KBM-7 (cell line): ENCODE measurements at regions not wholly inside any gene's neighbourhood (a gene's known extent, or its start where the extent isn't known, plus 50 kb on each side); places are given as distances from the start of the nearest gene placed in this dataset.

Experiments used
- DNase-seq: peaks from one replicate; pipeline ENCODE4 v3.0.0-alpha.2; 2015
- in situ Hi-C: fragments of 300-500 bp; cut with MboI; formaldehyde crosslinking; loops from 2 replicates; pipeline ENCODE4 v1.14.3; 2020; ENCODE audit warnings: low sequenced_read_pairs, low pct_unique_long_range_greater_than_20kb, mixed read lengths

DNA sequence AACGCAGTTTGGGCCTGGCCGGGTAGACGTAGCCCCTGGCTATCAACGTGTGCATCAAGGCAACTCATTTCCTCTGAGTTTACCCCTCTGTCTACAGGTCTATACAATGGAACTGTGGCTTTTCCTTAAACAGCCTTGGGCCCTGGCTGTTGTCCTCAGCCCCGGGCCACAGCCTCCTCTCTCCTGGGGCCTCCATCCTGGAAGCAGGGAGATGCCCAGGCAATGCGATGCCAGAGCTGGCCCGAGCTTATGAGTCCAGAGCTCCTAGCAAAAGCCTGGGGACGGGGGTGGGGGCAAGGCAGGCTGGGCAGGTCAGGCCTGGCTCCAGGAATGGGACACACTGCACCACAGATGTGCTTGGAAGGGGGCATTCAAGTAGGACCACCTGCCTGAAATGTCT is 89.6 kb upstream of the SMNDC1 start:
- in situ Hi-C loops = no loop called here
- no peak for DNase-seq

DNA sequence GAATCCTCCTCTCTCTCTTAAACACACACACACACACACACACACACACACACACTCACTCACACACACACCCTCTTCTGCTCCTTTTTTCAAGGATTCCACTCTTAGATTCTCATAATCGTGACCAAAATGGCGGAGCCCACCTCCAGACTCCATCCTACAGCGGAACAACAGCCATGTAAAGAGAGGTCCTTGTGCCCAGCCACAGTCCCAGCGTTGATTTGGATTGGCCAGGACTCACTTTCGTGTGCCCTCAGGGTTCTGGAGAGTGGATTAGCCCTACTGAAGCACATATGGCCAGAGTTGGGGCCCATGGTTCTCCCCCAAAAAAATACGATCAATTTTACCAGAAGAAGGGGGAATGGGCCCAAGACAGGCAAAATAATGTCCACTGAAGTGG is 90.2 kb upstream of the SMNDC1 start:
- in situ Hi-C loops = no loop called here
- DNase-seq = no peak

DNA sequence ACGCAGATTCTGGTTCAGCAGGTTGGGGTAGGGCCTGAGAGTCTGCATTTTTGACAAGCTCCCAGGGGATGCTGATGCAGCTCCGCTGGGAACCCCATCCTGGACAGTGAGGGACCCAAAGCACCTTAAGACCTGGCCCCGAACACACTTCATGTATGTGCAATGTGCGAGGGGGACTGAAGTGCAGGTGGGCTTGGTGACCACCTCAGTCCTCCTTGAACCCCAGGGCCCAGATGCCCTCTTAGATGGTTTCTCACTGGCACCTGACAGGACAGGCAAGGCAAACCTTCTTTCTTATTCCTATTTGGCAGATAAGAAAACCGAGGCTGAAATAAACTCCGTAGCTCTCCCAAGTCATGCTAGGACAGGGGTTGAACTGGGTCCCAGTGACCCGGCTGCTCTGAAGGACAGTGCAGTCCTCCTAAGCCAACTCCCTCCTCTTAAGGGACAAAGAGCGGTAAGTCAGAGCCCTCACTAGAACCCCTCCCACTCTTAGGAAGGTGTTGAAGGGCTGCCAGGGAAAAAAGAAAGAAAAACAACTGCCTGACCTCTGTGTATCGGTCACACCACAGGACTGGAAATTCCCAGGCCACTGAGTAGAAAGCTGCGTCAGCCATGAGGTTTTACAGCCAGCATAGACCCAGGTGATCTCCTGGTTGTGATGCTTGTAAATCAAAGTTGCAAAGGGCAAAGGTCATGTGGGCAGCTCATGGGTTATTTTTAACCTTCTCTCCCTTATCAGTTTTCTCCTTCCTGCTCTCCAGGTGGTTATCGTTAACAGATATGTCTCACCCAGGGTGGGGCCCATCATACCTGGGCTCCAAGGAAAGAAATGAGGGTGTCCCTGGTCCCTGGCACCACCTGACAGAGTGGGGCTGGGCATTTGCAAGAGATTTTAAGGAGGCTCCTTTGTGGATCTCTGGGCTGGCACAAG is 90.9 kb upstream of the SMNDC1 start:
- no peak for DNase-seq
- in situ Hi-C loops = no loop called here

DNA sequence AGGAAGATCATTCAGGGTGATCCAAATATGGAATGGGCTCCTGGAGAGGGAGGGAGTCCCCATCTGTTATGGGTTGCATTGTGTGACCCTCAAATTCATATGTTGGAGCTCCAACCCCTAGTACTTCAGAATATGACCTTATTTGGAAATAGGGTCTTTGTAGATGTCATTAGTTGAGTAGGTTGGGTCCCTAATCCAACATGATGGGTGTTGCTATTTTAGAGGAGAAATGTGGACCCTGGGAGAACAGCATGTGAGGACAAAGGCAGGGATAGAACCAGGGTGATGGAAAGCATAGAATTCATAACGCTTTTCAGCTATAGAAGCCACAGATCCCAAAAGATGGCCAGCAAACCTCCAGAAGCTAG is 91.5 kb upstream of the SMNDC1 start:
- no peak for DNase-seq
- in situ Hi-C loops = no loop called here

DNA sequence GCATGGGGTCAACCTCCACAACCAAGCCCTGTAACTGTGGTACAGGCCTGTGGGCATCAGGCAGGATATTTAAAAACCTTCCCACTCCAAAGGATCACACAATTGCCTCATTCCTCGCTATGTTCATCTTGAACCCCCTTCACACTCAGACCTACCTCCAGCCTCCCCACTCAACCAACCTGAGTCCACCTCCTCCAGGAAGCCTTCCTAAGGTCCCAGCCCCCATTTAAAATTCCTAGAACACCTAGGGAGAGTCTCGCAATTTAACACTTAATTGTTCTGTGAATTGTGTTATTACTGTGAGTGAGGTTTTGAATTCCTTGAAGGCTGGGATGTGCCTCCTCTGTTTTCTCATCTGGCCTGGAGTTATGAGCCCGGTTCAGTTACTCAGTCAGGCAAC is 93.1 kb upstream of the SMNDC1 start:
- in situ Hi-C loops = no loop called here
- DNase-seq = no peak

DNA sequence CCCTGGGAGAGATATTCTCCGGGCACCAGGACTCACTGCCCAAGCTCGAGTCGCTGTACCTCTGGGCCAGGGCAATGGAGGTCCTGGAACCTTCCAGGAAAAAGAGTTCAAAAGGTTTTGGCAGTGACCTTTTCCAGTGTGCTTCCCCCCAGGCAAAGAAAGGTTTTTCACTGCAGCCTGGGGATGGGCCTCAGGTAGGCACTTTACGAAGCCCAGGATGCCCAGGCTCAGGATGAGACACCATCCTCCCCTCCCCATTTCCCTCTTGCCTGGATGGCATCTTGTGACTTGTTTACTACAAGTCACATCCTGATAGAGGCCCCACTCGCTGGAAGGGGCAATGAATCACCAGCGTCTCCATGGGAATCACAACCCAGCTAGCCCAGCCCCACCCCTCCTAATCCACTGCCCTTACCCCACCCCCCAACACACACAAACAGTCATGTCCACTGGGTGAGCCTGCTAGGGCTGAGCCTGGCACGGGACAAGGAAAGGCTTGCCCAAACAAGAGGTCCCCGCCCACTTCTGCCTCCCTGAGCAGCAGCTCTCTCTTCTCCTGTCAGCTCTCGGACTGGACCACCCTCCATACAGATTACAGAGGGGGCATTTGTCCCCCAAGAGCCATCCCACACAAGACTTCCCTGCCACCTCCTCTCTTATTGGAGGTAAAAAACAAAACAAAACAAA is 93.8 kb upstream of the SMNDC1 start:
- in situ Hi-C loops = no loop called here
- no peak for DNase-seq

DNA sequence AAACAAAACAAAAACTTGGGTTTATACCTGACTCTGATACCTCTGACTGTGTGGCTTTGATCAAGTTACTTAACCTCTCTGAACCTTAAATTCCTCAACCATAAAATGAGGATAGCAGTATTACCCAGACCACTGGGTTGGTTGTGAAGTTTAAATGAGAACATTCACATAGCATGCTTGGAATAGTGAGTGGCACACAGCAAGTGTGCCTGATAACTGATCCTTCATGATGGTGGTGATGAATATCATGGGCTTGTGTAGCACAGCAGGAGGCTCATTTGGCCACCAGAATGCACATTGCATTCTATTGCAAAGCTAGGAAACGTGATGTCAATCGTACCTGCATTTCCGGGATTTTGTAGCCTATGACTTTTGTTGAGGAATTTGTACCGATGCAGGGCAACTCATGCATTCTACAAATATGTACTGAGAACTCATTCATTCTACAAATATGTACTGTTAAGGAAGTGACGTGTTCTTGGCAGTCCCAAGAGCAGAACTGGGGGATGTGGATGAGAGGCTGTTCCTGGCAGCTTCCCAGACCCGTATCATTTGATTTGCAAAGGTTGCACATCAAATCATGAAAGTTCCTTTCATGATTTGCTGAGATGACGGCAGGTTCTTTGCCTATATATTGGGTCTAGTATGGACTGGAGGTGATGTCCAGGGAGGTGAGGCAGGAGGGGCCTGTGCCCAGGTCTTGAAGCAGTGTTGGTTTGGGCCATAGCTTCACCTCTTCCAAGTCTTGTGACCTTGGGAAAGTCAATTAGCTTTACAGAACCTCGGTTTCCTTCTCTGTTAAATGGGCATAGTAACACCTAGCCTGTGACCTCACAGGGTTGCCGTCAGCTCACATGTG is 94.6 kb upstream of the SMNDC1 start:
- in situ Hi-C loops = no loop called here
- no peak for DNase-seq

DNA sequence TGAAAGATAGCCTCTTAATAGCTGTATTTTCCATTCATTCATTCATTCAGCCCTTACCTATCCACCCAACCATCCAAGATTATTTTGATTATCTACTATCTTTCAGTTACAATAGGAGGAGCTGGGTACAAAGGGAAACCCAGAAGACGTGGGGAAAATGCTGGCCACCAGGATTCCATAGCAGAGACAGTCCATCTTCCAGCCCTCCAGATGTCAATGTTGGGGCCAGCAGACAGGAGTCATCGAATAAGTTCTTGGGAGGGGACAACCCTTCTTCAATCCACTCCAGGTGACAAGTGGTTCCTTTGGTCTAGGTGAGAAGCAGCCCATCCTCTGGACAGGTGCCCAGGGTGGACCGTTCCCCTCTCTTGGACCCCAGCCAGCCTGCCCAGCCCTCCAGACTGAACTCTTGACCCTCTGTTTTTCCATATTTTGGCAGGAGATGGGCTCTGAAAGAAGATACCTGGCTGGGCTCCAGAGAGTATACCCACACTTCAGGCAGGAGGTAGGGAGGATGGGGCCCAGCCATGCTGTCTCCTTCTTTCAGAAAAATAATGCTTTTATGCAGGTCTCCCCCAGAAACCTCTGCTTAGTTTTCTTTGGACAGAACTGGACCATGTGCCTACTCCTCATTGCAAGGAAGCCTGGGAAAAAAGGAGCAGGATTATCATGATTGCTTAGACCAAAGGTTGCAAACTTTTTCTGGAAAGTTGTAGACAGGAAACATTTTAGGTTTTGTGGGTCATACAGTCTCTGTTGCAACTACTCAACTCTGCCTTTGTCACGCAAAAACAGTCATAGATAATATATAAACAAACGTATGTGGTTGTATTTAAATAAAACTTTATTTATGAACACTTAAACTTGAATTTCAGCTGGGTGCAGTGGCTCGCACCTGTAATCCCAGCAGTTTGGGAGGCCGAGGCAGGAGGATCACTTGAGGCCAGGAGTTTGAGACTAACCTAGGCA is 95.5 kb upstream of the SMNDC1 start:
- no peak for DNase-seq
- in situ Hi-C loops = no loop called here

DNA sequence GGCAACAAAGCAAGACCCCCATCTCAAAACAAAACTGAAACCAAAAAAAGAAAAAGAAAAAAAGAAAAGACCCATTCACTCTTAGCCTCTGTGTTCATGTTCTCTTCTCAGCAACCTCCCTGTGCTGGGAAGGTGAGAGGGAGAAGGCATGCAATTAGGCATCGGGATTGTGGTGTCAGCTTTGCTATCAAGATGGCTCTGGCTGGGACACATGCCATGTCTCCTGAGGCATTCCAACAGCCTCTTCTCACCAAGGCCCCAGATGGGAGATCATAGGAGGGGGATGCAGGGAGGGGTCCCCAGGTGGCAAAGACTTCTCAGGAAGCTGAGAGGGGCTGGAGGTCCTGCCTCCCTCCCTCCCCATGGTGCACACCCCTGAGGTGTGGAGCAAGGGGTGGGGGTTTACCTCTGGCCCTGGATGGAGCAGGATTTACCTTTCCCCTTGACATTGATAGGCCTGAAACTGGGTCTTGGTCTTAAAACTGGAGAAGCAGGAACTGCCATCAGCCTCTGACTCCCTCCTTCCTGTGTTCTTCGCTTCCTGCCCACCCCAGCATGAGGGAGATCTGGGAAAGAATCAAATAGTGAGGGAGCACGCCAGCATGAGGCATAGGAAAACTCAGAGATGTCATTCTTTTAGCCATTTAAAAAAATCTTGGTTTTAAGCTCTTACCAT is 96.2 kb upstream of the DUSP5 start:
- in situ Hi-C loops = no loop called here
- no peak for DNase-seq

DNA sequence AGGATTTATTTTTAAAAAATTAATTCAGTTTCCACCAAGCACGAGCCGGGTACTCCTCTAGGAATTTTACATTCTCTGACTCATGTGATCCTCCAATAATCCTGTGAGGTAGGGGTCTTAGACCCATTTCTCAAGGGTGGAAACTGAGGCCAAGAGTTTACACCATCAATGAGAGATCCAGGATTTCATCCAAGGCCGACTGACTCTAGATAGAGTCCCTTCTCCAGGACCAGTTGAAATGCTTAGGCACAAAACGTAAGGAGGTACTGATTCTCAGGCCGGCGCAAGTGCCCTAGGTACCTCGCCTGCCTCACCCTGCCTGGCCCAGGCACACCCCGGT is 95.7 kb upstream of the DUSP5 start:
- DNase-seq = no peak
- in situ Hi-C loops = no loop called here

DNA sequence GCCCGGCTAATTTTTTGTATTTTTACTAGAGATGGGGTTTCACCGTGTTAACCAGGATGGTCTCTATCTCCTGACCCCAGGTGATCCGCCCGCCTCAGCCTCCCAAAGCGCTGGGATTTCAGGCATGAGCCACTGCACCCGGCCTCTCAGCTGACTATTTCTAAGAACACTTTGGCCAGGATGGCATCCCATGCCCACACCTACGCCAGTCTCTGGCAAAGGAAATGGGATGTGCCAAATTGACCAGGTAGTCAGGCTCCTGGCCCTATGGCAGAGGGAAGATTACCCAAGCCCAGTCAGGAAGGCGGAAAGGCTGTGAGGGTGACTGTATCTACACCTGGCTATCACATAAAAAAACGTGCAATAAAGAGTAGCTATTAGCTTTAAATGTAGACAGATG is 94.1 kb upstream of the DUSP5 start:
- no peak for DNase-seq
- in situ Hi-C loops = no loop called here

DNA sequence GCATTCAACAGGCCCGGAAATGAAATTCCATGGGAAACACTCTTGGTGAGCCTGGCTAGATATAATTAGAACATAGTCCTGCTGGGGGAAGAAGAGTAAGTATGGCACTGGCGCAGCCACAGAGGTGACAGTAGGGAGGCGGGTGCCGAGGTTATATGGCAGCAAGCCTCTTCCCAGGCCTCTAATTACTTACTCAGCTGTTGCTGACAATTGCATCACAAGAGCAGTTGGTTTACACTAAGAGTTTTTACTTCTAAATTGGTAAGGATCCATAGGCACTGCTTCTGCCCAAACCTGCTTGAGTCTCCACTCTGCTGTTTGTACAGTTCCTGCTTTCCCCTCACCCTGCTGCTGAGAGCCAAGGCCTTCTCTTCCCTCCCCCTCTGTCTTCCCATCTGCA is 93.3 kb upstream of the DUSP5 start:
- in situ Hi-C loops = no loop called here
- no peak for DNase-seq

DNA sequence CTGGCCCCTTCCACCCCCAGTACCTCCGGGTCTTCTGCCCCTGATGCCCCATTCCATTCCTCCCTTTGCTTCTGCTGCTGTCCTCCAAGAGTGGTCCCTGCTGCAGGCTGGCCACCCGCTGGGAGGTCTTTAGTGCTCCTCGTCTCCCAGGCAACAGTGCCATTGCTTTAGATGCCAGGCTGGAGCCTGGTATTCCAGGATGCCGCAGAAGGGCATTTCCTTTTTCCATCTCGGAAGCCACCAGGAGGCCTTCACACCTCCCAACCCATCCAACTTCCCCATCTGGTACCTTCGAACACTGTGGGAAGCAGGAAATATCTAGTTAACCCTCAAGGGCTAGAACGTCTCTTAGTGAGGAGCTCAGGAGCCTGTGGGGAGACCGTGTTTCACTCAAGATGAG is 92.9 kb upstream of the DUSP5 start:
- in situ Hi-C loops = no loop called here
- no peak for DNase-seq

DNA sequence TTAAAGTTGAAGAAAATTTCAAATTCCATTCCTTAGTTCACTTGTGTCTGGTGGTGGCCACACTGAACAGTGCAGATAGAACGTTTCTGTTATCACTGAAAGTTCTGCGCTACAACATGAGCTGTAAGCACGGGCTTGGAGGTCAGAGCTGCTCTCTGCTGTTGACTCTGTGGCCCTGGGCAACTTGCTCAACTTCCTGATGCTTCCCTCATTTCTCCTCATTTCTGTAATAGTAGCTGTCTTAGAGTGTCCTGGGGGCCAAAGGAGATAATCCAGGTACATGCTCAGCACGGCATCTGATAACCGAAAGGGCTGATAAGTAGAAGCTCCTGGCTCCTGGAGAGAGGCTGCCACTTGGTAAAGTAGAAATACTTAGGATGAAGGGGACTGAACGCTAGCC is 92.3 kb upstream of the DUSP5 start:
- no peak for DNase-seq
- in situ Hi-C loops = no loop called here

DNA sequence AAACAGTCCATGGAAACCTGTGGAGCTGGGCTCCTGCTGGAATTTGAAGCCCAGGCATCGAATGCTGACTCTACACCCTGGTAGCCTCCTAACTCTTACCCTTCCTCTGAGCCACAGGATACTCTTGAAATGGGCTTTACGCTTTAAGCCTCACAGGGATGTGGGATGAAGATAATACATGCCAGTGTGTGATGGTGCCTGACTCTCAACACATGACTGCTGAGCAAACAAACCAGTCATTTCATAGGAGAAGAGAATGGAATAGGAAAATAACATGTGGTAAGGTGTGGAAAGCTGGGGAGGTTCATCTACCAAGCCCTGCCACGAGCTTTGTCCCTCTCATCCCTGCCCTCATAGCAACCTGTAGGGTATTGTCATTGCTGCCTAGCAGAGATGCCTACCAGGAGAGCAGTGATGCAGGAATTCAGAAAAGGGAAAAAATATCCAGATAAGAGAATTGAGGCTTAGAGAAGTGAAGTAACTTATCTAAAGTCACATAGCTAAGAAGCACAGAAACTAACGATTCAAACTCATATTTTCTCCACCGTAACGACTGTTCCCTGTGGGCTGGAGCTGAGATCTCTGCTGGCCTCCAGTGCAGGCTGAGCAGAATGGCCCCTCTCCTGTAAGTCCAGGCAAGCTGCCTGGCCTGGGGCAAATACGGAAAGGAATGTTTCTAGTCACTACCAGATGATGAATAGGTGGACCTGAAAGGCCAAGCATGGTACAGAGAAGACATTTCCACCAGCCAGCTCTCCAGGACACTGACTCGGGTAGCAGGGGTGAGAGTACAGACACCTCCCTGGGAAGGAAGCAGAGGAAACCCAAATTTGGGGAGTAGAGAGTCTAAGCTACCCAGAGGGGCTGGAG is 90.2 kb upstream of the DUSP5 start:
- DNase-seq = no peak
- in situ Hi-C loops = no loop called here

DNA sequence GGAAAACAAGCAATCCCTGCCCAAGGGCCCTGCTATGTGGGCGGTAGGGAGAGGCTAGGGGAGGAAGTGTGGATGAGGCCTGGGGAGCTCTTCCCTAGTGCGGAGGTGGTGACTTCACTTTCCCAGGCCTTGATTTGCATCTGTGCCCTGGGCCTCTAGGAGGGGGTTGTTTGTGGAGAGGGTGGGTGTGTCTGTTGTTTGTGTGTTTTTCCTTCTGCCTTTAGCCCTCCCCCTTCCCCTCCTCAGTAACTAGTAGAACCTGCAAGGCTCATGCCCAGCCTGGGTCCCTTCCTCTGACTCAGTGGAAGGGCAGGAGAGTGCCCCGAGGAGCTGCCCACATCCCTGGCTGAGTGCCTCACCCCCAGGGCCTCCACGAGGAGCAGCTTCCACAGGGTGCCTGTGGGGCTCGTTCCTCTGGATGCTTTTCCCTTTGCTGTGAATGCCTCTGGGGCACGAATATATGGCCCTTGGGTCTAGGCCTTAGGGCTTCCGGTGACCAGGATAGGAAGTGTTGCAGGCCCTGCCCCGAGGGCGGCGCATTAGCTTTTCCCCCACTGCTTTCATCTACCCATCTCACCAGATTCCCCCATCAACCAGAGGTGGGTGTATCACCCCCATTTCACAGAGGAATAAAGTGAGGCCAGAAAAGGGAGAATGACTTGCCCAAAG is 89.4 kb upstream of the DUSP5 start:
- no peak for DNase-seq
- in situ Hi-C loops = no loop called here

DNA sequence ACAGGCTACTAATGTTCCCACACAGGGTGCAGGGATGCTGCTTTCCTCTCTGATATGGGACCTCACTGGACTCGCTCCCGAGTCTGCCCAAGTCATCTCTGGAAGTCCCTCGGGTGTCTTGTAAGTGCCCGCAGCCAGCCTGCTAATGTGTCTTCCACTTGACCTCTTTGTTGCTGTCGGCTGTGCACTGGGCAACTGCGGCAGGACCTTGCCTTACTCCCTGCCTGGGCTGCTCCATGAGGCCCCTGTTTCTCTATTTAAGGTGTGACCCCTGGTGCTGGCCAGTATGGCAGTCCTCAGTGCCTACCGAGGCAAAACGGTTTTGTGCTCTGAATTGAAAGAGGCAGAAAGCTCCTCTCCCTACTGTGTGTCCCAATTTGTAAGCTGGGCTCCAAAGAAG is 88.8 kb upstream of the DUSP5 start:
- no peak for DNase-seq
- in situ Hi-C loops = no loop called here
